HCT116 (cell line): ENCODE measurements at regions not wholly inside any gene's neighbourhood (a gene's known extent, or its start where the extent isn't known, plus 50 kb on each side); places are given as distances from the start of the nearest gene placed in this dataset.

Experiments
- ATAC-seq: fragments of 200-7000 bp; cut with Tn5 transposase; 2 replicates; pipeline ENCODE4 v1.9.1; 2020; ENCODE audit warnings: mild to moderate bottlenecking, moderate library complexity
- BruUV-seq: library from RNA; stranded (reverse); fragments of 400-500 nt; replicated peaks from 2 replicates; lab custom pipeline; 2021; lab: Mats Ljungman, UMichigan
- CTCF ChIA-PET: fragments of 300-600 bp; sonication (Branson Sonifier 250); formaldehyde crosslinking; loops from one replicate; lab custom pipeline; 2021; ENCODE audit warnings: antibody characterized with exemption; lab: Charles Lee
- POLR2A ChIA-PET: fragments of 300-600, 350-600 bp; sonication (Branson Sonifier 250); formaldehyde crosslinking; loops from one replicate; lab custom pipeline; 2021; ENCODE audit warnings: antibody characterized with exemption; lab: Charles Lee
- RAD21 ChIA-PET, 2 experiments: fragments of 300-600 bp; sonication (Branson Sonifier 250); formaldehyde crosslinking; loops; one replicate each; lab custom pipeline; 2023; ENCODE audit warnings: low total read pairs in 2 of 2; ENCODE audit not compliant: uncharacterized antibody in 2 of 2, unreplicated experiment in 2 of 2, low non-redundant PET in 1 of 2; lab: Charles Lee
- DNase-seq: peaks from one replicate; pipeline ENCODE4 v3.0.0-alpha.2; 2010; ENCODE audit warnings: low read depth, low spot score
- H2AFZ ChIP-seq: fragments of 200-600 bp; shearing (Covaris generic), sonication (generic); 2 replicates; pipeline ENCODE4 v1.6.1; 2017; ENCODE audit warnings: low read depth, mixed run types, mixed read lengths, antibody characterized with exemption, low read length; ENCODE audit not compliant: poor library complexity, severe bottlenecking
- H3K27ac ChIP-seq: 2 replicates; pipeline ENCODE4 v1.5.1; 2012; ENCODE audit warnings: low read depth, low read length
- H3K27me3 ChIP-seq: fragments of 200-600 bp; sonication (generic); 2 replicates; pipeline ENCODE4 v1.6.1; 2016; ENCODE audit warnings: mixed run types, low read length, mixed read lengths; ENCODE audit not compliant: insufficient read depth
- H3K36me3 ChIP-seq, 2 experiments: fragments of 200-500 bp in 1 of 2; fragments of 200-600 bp in 1 of 2; sonication (Bioruptor generic) in 1 of 2; sonication (generic) in 1 of 2; 2 replicates each; pipeline versions ENCODE4 v1.5.1 to v1.6.1; 2014 to 2016; ENCODE audit warnings: low read length in 2 of 2, inconsistent platforms in 1 of 2, mixed read lengths in 1 of 2, mixed run types in 1 of 2; ENCODE audit not compliant: insufficient read depth in 2 of 2, control insufficient read depth in 1 of 2
- H3K4me1 ChIP-seq, 2 experiments: fragments of 200-600 bp in 1 of 2; sonication (generic) in 1 of 2; 2 replicates each; pipeline versions ENCODE4 v1.5.1 to v1.6.1; 2012 to 2017; ENCODE audit warnings: low read length in 2 of 2, inconsistent platforms in 1 of 2, mild to moderate bottlenecking in 1 of 2, mixed read lengths in 1 of 2, mixed run types in 1 of 2, moderate library complexity in 1 of 2; ENCODE audit not compliant: insufficient read depth in 2 of 2, control insufficient read depth in 1 of 2
- H3K4me2 ChIP-seq: fragments of 200-600 bp; sonication (generic); 2 replicates; pipeline ENCODE4 v1.6.1; 2017; ENCODE audit warnings: mixed run types, low read length, mixed read lengths
- H3K4me3 ChIP-seq, 2 experiments: fragments of 200-600 bp in 1 of 2; sonication (generic) in 1 of 2; replicated peaks in 1 of 2; 2 replicates each; pipeline ENCODE4 v1.5.1; 2011 to 2016; ENCODE audit warnings: low read length in 2 of 2, control low read depth in 1 of 2, low read depth in 1 of 2, mild to moderate bottlenecking in 1 of 2, mixed read lengths in 1 of 2, mixed run types in 1 of 2
- H3K79me2 ChIP-seq: fragments of 200-600 bp; sonication (generic); 2 replicates; pipeline ENCODE4 v1.6.1; 2017; ENCODE audit warnings: mild to moderate bottlenecking, mixed run types, low read length, moderate library complexity, mixed read lengths; ENCODE audit not compliant: insufficient read depth
- H3K9ac ChIP-seq: fragments of 200-600 bp; sonication (generic); 2 replicates; pipeline ENCODE4 v1.6.1; 2016; ENCODE audit warnings: low read length, mixed read lengths
- H3K9me2 ChIP-seq: fragments of 200-600 bp; sonication (generic), shearing (Covaris generic); 2 replicates; pipeline ENCODE4 v1.6.1; 2017; ENCODE audit warnings: mixed run types, mild to moderate bottlenecking, moderate library complexity; ENCODE audit not compliant: insufficient read depth
- H3K9me3 ChIP-seq, 2 experiments: fragments of 200-500 bp in 1 of 2; fragments of 200-600 bp in 1 of 2; sonication (Bioruptor generic) in 1 of 2; sonication (generic) in 1 of 2; 2 replicates each; pipeline ENCODE4 v1.6.1; 2014 to 2017; ENCODE audit warnings: low read length in 2 of 2, mixed read lengths in 2 of 2, inconsistent platforms in 1 of 2, low read depth in 1 of 2, mild to moderate bottlenecking in 1 of 2, mixed run types in 1 of 2, moderate library complexity in 1 of 2; ENCODE audit not compliant: control insufficient read depth in 1 of 2, insufficient read depth in 1 of 2
- H4K20me1 ChIP-seq: fragments of 200-600 bp; sonication (generic), shearing (Covaris generic); 2 replicates; pipeline ENCODE4 v1.6.1; 2017; ENCODE audit warnings: mixed run types, mild to moderate bottlenecking, moderate library complexity; ENCODE audit not compliant: insufficient read depth
- EGR1 ChIP-seq: IDR thresholded peaks from 2 replicates; pipeline ENCODE4 v1.6.1; 2012; ENCODE audit warnings: low read depth
- ELF1 ChIP-seq: IDR thresholded peaks from 2 replicates; pipeline ENCODE4 v1.6.1; 2012; ENCODE audit warnings: low read depth, borderline replicate concordance
- EZH2 ChIP-seq: fragments of 200-600 bp; sonication (generic); IDR thresholded peaks from 2 replicates; pipeline ENCODE4 v1.6.1; 2017; ENCODE audit warnings: antibody characterized with exemption, mixed run types
- EZH2phosphoT487 ChIP-seq: fragments of 200-600 bp; IDR thresholded peaks from 2 replicates; pipeline ENCODE4 v1.6.1; 2018; ENCODE audit warnings: antibody characterized with exemption, borderline replicate concordance
- MAX ChIP-seq: IDR thresholded peaks from 2 replicates; pipeline ENCODE4 v1.6.1; 2012
- RAD21 ChIP-seq: IDR thresholded peaks from 2 replicates; pipeline ENCODE4 v1.6.1; 2012; ENCODE audit warnings: low read depth, mild to moderate bottlenecking
- REST ChIP-seq: IDR thresholded peaks from 2 replicates; pipeline ENCODE4 v1.6.1; 2012; ENCODE audit warnings: low read depth
- SIN3A ChIP-seq: IDR thresholded peaks from 2 replicates; pipeline ENCODE4 v1.6.1; 2012; ENCODE audit warnings: low read depth
- SP1 ChIP-seq: IDR thresholded peaks from 2 replicates; pipeline ENCODE4 v1.6.1; 2012; ENCODE audit warnings: low read depth
- SRF ChIP-seq: IDR thresholded peaks from 2 replicates; pipeline ENCODE4 v1.6.1; 2012; ENCODE audit warnings: low read depth
- TCF7L2 ChIP-seq: IDR thresholded peaks from 2 replicates; pipeline ENCODE4 v1.7.0; 2011; ENCODE audit warnings: borderline replicate concordance, inconsistent platforms; ENCODE audit not compliant: insufficient read depth, insufficient read length; ENCODE audit errors: extremely low read depth
- ZBTB33 ChIP-seq: IDR thresholded peaks from 2 replicates; pipeline ENCODE4 v1.6.1; 2011; ENCODE audit warnings: mild to moderate bottlenecking, low read length, moderate library complexity; ENCODE audit not compliant: insufficient replicate concordance; ENCODE audit errors: extremely low read depth
- ZFX ChIP-seq: fragments of 450-650 bp; IDR thresholded peaks from 2 replicates; pipeline ENCODE4 v1.6.1; 2017
- ZNF274 ChIP-seq: fragments of 200-500 bp; sonication (Bioruptor generic); IDR thresholded peaks from 2 replicates; pipeline ENCODE4 v1.6.1; 2014; ENCODE audit warnings: mild to moderate bottlenecking, low read depth, low read length, inconsistent platforms
- intact Hi-C: fragments of 100-400 bp; cut with micrococcal nuclease; formaldehyde crosslinking; loops from 2 replicates; pipeline ENCODE4 v1.10.0; 2022

GRCh38 chr16:80489173-80489572, 51.6 kb upstream of the DYNLRB2 start:
- ATAC-seq (no peak), DNase-seq (no peak)
- Histone ChIP-seq H3K4me2 (no peak overlapping the region), H3K4me3 (no peak overlapping the region), H3K9me2 (no peaks in the 10 kb centered on the region), H3K27ac (no peak overlapping the region), H3K4me1 (no peaks in the 10 kb centered on the region), H3K9me3 (peaks cover 5 to 13% of the 10 kb centered on the region in 2 experiments; a peak in 2 of 4 replicates), H3K79me2 (no peaks in the 10 kb centered on the region), H4K20me1 (no peaks in the 10 kb centered on the region), H3K27me3 (no peaks in the 10 kb centered on the region), H3K9ac (no peak overlapping the region), H2AFZ (no peak overlapping the region), H3K36me3 (no peaks in the 10 kb centered on the region)
- no TSS peak for BruUV-seq
- RAD21 ChIA-PET, result no interaction called here
- CTCF ChIA-PET, result no interaction called here
- intact Hi-C loops, result no loop called here
- no peak for TF ChIP-seq SIN3A
- no peak for TF ChIP-seq ZFX
- POLR2A ChIA-PET, result no interaction called here

- intact Hi-C loops, result no loop called here
- CTCF ChIA-PET, result no interaction called here
- DNase-seq, result no peak
- no peak overlapping the region for H3K9ac ChIP-seq
- H3K79me2 ChIP-seq, result no peaks in the 10 kb centered on the region
- no peak overlapping the region for H3K4me2 ChIP-seq
- no peak overlapping the region for H2AFZ ChIP-seq
- RAD21 ChIA-PET, result no interaction called here
- H3K9me2 ChIP-seq, result no peaks in the 10 kb centered on the region
- no peak overlapping the region for H3K27ac ChIP-seq
- ATAC-seq, result no peak
- H3K36me3 ChIP-seq, result no peaks in the 10 kb centered on the region
- no peaks in the 10 kb centered on the region for H4K20me1 ChIP-seq
- H3K27me3 ChIP-seq, result no peaks in the 10 kb centered on the region
- POLR2A ChIA-PET, result no interaction called here
- no peak overlapping the region for H3K4me3 ChIP-seq
- TF ChIP-seq EGR1 (no peak), MAX (no peak), ZBTB33 (no peak), RAD21 (no peak), ZFX (no peak; the same call in 1 of the 2 replicates), EZH2phosphoT487 (no peak), ELF1 (no peak), EZH2 (no peak), REST (no peak), SRF (no peak), ZNF274 (no peak), SP1 (no peak), TCF7L2 (no peak), SIN3A (no peak)
- no peaks in the 10 kb centered on the region for H3K4me1 ChIP-seq
- peaks cover 5 to 18% of the 10 kb centered on the region in 2 experiments; a peak in 2 of 4 replicates for H3K9me3 ChIP-seq
- no TSS peak for BruUV-seq
These were observed 52.6 kb upstream of the DYNLRB2 start for GRCh38 chr16:80488167-80488566.
